GM12873 (cell line): ENCODE measurements at regions not wholly inside any gene's neighbourhood (a gene's known extent, or its start where the extent isn't known, plus 50 kb on each side); places are given as distances from the start of the nearest gene placed in this dataset.

Experiments
- TF ChIP-seq, protein P1 (sequence below): IDR thresholded peaks from 2 replicates; pipeline ENCODE4 v1.5.1; 2012; ENCODE audit warnings: low read depth, mild to moderate bottlenecking, moderate library complexity, low read length, control low read depth; ENCODE audit not compliant: insufficient read depth; ENCODE audit errors: missing control alignments

- TF ChIP-seq, protein P1, sequence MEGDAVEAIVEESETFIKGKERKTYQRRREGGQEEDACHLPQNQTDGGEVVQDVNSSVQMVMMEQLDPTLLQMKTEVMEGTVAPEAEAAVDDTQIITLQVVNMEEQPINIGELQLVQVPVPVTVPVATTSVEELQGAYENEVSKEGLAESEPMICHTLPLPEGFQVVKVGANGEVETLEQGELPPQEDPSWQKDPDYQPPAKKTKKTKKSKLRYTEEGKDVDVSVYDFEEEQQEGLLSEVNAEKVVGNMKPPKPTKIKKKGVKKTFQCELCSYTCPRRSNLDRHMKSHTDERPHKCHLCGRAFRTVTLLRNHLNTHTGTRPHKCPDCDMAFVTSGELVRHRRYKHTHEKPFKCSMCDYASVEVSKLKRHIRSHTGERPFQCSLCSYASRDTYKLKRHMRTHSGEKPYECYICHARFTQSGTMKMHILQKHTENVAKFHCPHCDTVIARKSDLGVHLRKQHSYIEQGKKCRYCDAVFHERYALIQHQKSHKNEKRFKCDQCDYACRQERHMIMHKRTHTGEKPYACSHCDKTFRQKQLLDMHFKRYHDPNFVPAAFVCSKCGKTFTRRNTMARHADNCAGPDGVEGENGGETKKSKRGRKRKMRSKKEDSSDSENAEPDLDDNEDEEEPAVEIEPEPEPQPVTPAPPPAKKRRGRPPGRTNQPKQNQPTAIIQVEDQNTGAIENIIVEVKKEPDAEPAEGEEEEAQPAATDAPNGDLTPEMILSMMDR, result no peak
These were observed 345.3 kb upstream of the TENM3 start for GRCh38 chr4:181897935-181898334.

DNA sequence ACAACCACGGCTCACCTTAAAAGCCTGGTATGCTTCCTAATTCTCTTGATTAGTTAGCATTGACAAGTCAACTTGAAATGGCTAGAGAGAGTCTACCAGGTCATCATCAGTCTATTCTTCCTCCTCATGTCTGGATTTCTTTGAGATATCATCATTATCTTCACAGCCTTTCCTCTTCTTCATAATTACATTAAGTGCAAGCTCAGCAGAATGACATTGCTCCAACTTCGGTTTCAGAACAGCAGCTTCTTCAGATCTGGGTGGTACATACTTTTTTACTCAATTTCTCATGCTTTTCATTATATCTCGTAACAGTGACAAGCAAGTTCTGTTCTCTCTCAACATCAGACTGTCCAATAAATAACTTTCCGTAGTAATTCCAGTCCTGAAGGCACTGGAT, 337.5 kb upstream of the TENM3 start:
- TF ChIP-seq, protein P1, result no peak

DNA sequence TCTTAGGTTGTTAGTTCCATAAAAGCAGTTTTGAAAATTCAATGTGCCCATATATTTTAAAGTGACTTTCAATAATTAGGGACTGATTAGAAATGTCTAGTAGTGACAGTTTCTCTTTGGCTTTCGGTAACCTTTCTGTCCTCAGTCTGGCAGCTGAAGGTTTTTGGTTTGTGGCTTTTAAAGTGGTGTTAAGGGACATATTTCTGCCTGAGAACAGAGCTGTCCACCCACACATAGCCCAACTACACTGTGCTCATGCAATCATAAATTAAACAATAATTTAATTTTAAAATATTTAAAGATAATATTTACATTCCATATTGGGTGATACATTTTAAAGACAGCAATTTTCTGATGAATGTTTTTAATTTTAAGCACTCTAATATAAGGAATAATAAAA, 335.0 kb upstream of the TENM3 start:
- TF ChIP-seq, protein P1, result no peak

- TF ChIP-seq, protein P1, result no peak
These were observed 333.8 kb upstream of the TENM3 start for GRCh38 chr4:181909368-181909767.

DNA sequence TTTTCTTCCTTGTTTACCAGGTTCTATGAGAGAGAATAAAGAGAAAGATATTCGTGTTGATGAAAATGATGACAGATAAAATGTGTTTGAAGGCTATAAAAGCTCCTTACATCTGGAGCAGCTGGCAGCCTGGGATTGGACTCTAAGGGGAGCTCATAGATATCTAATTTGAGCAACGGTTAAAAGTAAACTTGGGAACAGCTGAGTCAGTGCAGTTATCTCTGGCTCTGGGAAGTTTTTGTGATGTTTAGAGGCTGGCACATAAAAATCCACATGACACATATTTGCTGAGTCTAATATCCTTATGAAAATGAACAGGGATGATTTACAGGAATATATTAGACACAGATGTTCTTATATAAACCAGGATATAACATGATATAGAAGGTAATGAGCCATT, 331.8 kb upstream of the TENM3 start:
- TF ChIP-seq, protein P1, result no peak

GRCh38 chr4:181933471-181933870, 309.7 kb upstream of the TENM3 start:
- TF ChIP-seq, protein P1, result no peak

DNA sequence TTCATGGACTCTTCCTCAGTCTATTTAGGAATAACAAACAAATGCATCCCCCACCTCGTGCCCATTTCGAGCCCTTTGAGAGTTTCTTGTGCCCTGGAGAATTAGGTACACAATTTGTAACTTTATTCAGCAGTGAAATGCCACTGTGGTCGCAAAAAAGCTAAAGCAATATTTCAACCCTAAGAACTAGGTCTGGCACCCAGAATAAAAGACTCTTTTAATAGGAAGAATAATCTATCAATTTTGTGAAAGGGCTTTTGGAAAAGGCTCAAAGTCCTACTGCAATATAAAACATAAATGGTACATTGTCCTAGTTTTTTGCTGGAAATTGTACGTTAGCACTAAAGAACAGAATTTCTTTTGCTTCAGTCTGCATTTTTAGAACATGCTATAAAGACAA, 304.6 kb upstream of the TENM3 start:
- TF ChIP-seq, protein P1, result no peak
